ENCODE measurements at regions not wholly inside any gene's neighbourhood (a gene's known extent, or its start where the extent isn't known, plus 50 kb on each side); places are given as distances from the start of the nearest gene placed in this dataset.

GRCh38 chr2:228828397-228828796 lies 442.7 kb downstream of the PID1 start:
- TF ChIP-seq CTCF (IDR thresholded peaks at IDR 0.05 in 4 of 5, conservative IDR thresholded peaks at IDR 0.05 in 1 of 5) (no peak), POLR2A (IDR thresholded peaks at IDR 0.05) (no peak)
